Fibroblast of villous mesenchyme (primary cell): ENCODE measurements at regions not wholly inside any gene's neighbourhood (a gene's known extent, or its start where the extent isn't known, plus 50 kb on each side); places are given as distances from the start of the nearest gene placed in this dataset.
"Not testable (repeated sequence)": the region's sequence is repeated elsewhere in the genome, so short reads cannot be mapped to it uniquely, and the experiment has no call there.

ENCODE experiments used
- DNase-seq: peaks from one replicate; pipeline ENCODE4 v3.0.0-alpha.2; 2010; ENCODE audit warnings: low read depth
- H3K4me3 ChIP-seq: 2 replicates; pipeline ENCODE4 v1.5.1; 2011; ENCODE audit warnings: low read depth, mild to moderate bottlenecking, low read length
- TF ChIP-seq, protein P1 (sequence below): IDR thresholded peaks from 2 replicates; pipeline ENCODE4 v1.5.1; 2012; ENCODE audit warnings: low read depth, mild to moderate bottlenecking, low read length; ENCODE audit not compliant: insufficient read depth

DNA sequence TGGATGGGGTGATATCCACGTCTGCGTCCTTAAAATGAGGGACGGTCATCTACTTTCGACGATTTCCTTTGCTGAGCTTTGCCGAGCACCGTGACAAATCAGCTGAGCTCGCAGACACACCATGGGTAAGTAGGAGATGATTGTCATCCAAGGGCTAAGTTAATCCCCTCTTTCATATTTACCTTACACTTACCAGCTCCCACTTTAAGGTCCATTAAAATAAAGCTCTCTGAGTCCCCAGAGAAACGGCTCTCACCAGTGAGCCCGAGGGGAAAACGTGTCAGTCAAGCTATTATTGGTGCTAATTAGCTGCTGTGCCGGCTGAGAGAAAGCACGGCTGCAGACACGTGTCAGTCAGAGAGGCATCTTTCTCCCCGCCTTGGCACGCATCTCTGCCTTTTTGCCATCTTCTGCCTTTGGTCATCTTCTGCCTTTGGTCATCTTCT is 72.2 kb downstream of the CRLF2 start:
- DNase-seq, result no peak
- TF ChIP-seq, protein P1, sequence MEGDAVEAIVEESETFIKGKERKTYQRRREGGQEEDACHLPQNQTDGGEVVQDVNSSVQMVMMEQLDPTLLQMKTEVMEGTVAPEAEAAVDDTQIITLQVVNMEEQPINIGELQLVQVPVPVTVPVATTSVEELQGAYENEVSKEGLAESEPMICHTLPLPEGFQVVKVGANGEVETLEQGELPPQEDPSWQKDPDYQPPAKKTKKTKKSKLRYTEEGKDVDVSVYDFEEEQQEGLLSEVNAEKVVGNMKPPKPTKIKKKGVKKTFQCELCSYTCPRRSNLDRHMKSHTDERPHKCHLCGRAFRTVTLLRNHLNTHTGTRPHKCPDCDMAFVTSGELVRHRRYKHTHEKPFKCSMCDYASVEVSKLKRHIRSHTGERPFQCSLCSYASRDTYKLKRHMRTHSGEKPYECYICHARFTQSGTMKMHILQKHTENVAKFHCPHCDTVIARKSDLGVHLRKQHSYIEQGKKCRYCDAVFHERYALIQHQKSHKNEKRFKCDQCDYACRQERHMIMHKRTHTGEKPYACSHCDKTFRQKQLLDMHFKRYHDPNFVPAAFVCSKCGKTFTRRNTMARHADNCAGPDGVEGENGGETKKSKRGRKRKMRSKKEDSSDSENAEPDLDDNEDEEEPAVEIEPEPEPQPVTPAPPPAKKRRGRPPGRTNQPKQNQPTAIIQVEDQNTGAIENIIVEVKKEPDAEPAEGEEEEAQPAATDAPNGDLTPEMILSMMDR, result no peak
- no peak overlapping the region for H3K4me3 ChIP-seq

DNA sequence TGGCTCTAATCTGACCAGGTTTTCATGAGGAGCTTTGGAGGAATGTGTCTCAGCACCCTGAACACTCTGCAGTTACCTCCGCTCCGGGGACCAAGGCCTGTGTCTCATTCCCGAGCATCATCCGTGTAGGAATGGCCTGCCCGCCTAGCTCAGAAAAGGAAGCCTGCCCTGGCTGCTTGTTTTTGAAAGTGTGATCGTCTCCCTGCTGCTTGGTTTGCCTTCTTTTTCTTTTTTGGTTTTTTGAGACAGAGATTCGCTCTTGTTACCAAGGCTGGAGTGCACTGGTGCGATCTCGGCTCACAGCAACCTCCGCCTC is 73.3 kb downstream of the CRLF2 start:
- TF ChIP-seq, protein P1, result no peak
- no peak for DNase-seq
- no peak overlapping the region for H3K4me3 ChIP-seq

DNA sequence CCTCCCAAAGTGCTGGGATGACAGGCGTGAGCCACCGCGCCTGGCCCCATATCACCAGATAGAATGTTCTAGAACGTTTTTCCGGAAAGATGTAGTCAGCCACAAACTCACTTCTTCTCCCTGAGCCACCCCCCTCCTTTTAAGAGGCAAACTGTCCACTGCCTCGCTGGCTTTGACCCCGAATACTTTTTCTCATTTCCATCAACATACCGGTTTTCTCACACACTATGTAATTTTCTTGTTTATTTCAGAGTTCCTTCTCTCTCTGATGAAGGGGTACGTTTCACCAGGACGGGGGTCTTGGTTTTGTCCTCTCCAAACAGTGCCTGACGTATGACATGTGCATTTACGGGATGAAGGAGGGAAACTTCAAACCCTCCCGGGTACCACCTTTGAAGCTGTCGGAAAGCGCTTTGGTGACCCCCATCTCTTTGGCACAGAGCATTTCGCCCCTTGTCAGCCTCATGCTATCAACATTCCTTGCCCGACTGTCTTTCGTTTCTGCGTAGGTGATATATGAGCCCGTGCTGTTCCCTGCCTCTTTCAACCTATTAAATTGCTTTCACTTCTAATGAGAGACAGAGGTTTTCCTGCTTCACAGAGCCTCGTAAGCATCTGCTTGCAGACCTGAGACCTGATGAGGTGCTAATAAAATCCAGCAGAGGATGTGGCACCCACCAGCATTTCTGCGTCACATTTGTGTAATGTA is 73.8 kb downstream of the CRLF2 start:
- TF ChIP-seq, protein P1, result no peak
- no peak overlapping the region for H3K4me3 ChIP-seq

DNA sequence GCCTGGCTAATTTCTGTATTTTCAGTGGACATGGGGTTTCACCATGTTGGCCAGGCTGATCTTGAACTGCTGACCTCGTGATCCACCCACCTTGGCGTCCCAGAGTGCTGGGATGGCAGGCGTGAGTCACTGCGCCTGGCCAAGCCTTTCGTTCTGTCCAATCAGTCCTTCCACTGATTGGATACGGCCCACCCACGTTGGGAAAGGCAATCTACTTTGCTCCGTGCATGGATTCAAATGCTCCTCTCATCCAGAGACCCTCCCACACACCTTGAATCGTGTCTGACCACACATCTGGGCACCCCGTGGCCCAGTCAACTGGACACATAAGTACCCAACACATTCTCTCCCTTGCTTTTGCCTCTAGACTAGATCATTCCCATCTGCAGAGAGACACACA is 74.9 kb downstream of the CRLF2 start:
- no peak for DNase-seq
- TF ChIP-seq, protein P1, result no peak
- H3K4me3 ChIP-seq, result no peak overlapping the region

More for the DNA sequence above, 73.8 kb downstream of the CRLF2 start:
- DNase-seq, result no peak

DNA sequence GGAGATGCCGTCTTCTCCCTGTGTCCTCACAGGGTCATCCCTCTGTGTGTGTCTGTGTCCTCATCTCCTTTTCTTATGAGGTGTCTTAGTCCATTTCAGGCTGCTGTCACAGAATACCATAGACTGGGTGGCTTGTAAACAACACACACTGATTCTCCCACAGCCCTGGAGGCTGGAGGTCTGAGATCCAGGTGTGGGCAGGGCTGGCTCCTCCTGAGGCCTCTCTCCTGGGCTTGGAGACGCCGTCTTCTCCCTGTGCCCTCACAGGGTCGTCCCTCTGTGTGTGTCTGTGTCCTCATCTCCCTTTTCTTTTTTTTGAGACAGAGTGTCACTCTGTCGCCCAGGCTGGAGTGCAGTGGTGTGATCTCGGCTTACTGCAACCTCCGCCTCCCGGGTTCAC is 75.9 kb downstream of the CRLF2 start:
- not testable (repeated sequence) for H3K4me3 ChIP-seq, DNase-seq

DNA sequence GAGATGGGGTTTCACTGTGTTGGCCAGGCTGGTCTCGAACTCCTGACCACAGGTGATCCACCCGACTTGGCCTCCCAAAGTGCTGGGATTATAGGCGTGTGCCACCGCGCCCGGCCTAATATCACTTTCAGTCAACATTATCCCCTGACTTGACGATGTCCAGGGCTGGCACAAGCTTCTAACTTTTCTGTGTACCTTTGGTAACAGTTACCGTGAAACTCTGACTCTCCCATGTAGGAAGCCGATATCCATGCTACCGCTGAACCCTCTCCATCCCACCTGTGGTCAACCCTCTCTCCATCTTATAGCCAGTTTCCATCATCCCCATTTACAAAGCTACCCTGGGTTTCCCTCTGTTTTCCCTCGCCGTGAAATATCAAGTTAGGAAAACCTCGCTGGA is 77.5 kb downstream of the CRLF2 start:
- no peak for DNase-seq
- H3K4me3 ChIP-seq, result no peak overlapping the region
- TF ChIP-seq, protein P1, result no peak

DNA sequence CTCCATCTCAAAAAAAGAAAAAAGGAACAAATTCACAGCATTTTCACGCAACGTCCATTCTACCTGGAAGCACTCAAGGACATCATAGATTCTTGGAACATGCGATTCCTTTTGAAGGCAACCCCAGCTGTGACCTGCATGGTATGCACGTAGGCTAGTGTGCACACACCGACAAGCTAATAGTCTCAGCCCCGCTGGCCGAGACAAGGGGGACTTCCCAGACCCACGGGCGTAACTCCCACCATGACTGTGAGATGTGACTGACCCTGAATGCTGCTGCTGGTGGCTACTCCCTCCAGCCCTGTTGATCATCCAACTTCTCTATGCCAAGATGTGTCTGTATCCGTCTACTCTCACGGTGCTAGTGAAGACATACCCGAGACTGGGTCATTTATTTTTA is 78.3 kb downstream of the CRLF2 start:
- TF ChIP-seq, protein P1, result no peak
- no peak for DNase-seq
- H3K4me3 ChIP-seq, result no peak overlapping the region
